ENCODE measurements at regions not wholly inside any gene's neighbourhood (a gene's known extent, or its start where the extent isn't known, plus 50 kb on each side); places are given as distances from the start of the nearest gene placed in this dataset.

- no peak for TF ChIP-seq SIN3A (IDR thresholded peaks at IDR 0.05; ENCODE audit: borderline replicate concordance, insufficient read depth, low read length)
- TF ChIP-seq REST (IDR thresholded peaks at IDR 0.05; ENCODE audit: insufficient read depth in 1 of 2, low read depth in 2 of 2, low read length in 2 of 2), result no peak
- TF ChIP-seq FOXP2 (optimal IDR thresholded peaks at IDR 0.05; ENCODE audit: borderline replicate concordance, extremely low read depth, extremely low read length, insufficient read depth), result no peak
- no peak for TF ChIP-seq POLR2AphosphoS5 (IDR thresholded peaks at IDR 0.05; ENCODE audit: low read depth, low read length)
- no peak for TF ChIP-seq TAF1 (IDR thresholded peaks at IDR 0.05; ENCODE audit: borderline replicate concordance, insufficient read depth, low read length)
Measured at GRCh38 chr2:5983511-5984272, 291.5 kb downstream of the SOX11 start.

GRCh38 chr2:5984273-5984655, 292.1 kb downstream of the SOX11 start:
- TF ChIP-seq POLR2AphosphoS5 (IDR thresholded peaks at IDR 0.05; ENCODE audit: low read depth, low read length) (no peak), TAF1 (IDR thresholded peaks at IDR 0.05; ENCODE audit: borderline replicate concordance, insufficient read depth, low read length) (no peak), SIN3A (IDR thresholded peaks at IDR 0.05; ENCODE audit: borderline replicate concordance, insufficient read depth, low read length) (no peak), REST (IDR thresholded peaks at IDR 0.05; ENCODE audit: insufficient read depth in 1 of 2, low read depth in 2 of 2, low read length in 2 of 2) (no peak), FOXP2 (optimal IDR thresholded peaks at IDR 0.05; ENCODE audit: borderline replicate concordance, extremely low read depth, extremely low read length, insufficient read depth) (no peak)

- TF ChIP-seq SIN3A (IDR thresholded peaks at IDR 0.05; ENCODE audit: borderline replicate concordance, insufficient read depth, low read length) (no peak), REST (IDR thresholded peaks at IDR 0.05; ENCODE audit: insufficient read depth in 1 of 2, low read depth in 2 of 2, low read length in 2 of 2) (no peak), FOXP2 (optimal IDR thresholded peaks at IDR 0.05; ENCODE audit: borderline replicate concordance, extremely low read depth, extremely low read length, insufficient read depth) (no peak), TAF1 (IDR thresholded peaks at IDR 0.05; ENCODE audit: borderline replicate concordance, insufficient read depth, low read length) (no peak), POLR2AphosphoS5 (IDR thresholded peaks at IDR 0.05; ENCODE audit: low read depth, low read length) (no peak)
Measured at GRCh38 chr2:5984946-5985345, 292.8 kb downstream of the SOX11 start.

GRCh38 chr2:5985536-5986385, 293.6 kb downstream of the SOX11 start:
- TF ChIP-seq SIN3A (IDR thresholded peaks at IDR 0.05; ENCODE audit: borderline replicate concordance, insufficient read depth, low read length) (no peak), FOXP2 (optimal IDR thresholded peaks at IDR 0.05; ENCODE audit: borderline replicate concordance, extremely low read depth, extremely low read length, insufficient read depth) (no peak), TAF1 (IDR thresholded peaks at IDR 0.05; ENCODE audit: borderline replicate concordance, insufficient read depth, low read length) (no peak), REST (IDR thresholded peaks at IDR 0.05; ENCODE audit: insufficient read depth in 1 of 2, low read depth in 2 of 2, low read length in 2 of 2) (no peak), POLR2AphosphoS5 (IDR thresholded peaks at IDR 0.05; ENCODE audit: low read depth, low read length) (no peak)

Data from PFSK-1 (cell line).